Hepatocyte (in vitro differentiated cells): ENCODE measurements at regions not wholly inside any gene's neighbourhood (a gene's known extent, or its start where the extent isn't known, plus 50 kb on each side); places are given as distances from the start of the nearest gene placed in this dataset.

Experiments used
- CTCF ChIP-seq: fragments of 200-600 bp; sonication (generic); IDR thresholded peaks from 2 replicates; pipeline ENCODE4 v1.5.1; 2016; ENCODE audit warnings: antibody characterized with exemption, mild to moderate bottlenecking; ENCODE audit not compliant: poor library complexity
- EZH2 ChIP-seq: fragments of 200-600 bp; sonication (generic); IDR thresholded peaks from 2 replicates; pipeline ENCODE4 v1.6.1; 2016; ENCODE audit warnings: antibody characterized with exemption, mild to moderate bottlenecking, borderline replicate concordance
- EZH2phosphoT487 ChIP-seq: fragments of 200-600 bp; sonication (generic); IDR thresholded peaks from one replicate; pipeline ENCODE4 v1.6.1; 2018; ENCODE audit warnings: antibody characterized with exemption, mild to moderate bottlenecking, low read depth, moderate library complexity; ENCODE audit not compliant: unreplicated experiment, severe bottlenecking

DNA sequence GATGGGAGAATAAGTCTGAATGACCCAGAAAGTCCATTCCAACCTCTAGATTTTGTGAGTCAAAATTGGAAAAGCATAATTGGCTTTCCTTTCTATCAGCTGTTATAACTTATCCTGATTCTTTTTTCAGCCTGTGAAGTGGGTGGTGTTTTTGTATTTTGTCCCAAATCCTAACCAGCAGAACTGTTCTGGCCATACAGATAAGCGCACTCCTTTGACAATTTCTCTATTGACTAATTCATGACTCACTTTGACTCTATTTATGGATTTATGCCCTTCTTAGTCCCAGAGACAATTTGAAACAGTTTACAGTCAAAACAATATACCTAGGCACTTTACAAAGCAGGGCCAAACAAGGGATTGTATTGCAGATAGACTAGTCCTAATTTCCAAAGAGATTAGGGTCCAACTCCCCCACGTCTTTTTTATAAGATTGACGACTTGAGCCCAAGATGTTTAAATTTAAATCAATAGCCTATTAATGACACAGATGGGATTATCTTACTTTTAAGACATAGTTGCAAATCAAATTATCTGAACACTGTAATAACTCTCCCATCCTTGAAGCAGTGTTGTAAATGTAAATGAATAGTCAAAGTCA, 301.7 kb upstream of the SEMA6A start:
- TF ChIP-seq CTCF, result no peak
- TF ChIP-seq EZH2phosphoT487, result no peak
- no peak for TF ChIP-seq EZH2
